Stimulated activated naive B cell treated with anti-CD40 and anti-IgM and Interleukin-4, amounts not matched to agents 10 μg/mL and 1 μg/mL and 100 μg/mL, for 72 hours (primary cell): ENCODE measurements at regions not wholly inside any gene's neighbourhood (a gene's known extent, or its start where the extent isn't known, plus 50 kb on each side); places are given as distances from the start of the nearest gene placed in this dataset.
A peak's percentile ranks its signal among the peaks of the same experiment; 100 is the strongest.

Source experiments
- ATAC-seq, 2 donors: fragments of 150-1000 bp; cut with Tn5 transposase; replicated peaks; 2 replicates each; pipeline ENCODE4 v1.10.0; 2021; ENCODE audit warnings: moderate library complexity in 1 of 2
- DNase-seq: peaks from one replicate; pipeline ENCODE4 v3.0.0; 2021
- H3K27ac Mint-ChIP-seq: one replicate; pipeline ENCODE4 v1.8.0; 2022; ENCODE audit warnings: mild to moderate bottlenecking, mixed read lengths
- H3K27me3 Mint-ChIP-seq, 2 donors: one replicate each; pipeline ENCODE4 v1.8.0; 2022; ENCODE audit warnings: mixed read lengths in 2 of 2
- H3K36me3 Mint-ChIP-seq, 2 donors: one replicate each; pipeline ENCODE4 v1.8.0; 2022; ENCODE audit warnings: mixed read lengths in 2 of 2, mild to moderate bottlenecking in 1 of 2
- H3K4me1 Mint-ChIP-seq, 2 donors: one replicate each; pipeline ENCODE4 v1.8.0; 2022; ENCODE audit warnings: mixed read lengths in 2 of 2, mild to moderate bottlenecking in 1 of 2
- H3K4me3 Mint-ChIP-seq, 2 donors: one replicate each; pipeline ENCODE4 v1.8.0; 2022; ENCODE audit warnings: mild to moderate bottlenecking in 2 of 2, mixed read lengths in 2 of 2, moderate library complexity in 1 of 2
- H3K9me3 Mint-ChIP-seq, 2 donors: one replicate each; pipeline ENCODE4 v1.8.0; 2022; ENCODE audit warnings: mixed read lengths in 2 of 2, mild to moderate bottlenecking in 1 of 2

GRCh38 chr6:170028629-170029345 lies 262.1 kb downstream of the DLL1 start:
- ATAC-seq = no peak
- Mint-ChIP-seq H3K9me3 (peaks cover 9 to 13% of the 10 kb centered on the region in 2 donors), H3K4me1 (no peaks in the 10 kb centered on the region), H3K27ac (no peak overlapping the region), H3K27me3 (peaks cover 0 to 12% of the 10 kb centered on the region in 2 donors), H3K4me3 (no peak overlapping the region), H3K36me3 (peaks cover 3 to 6% of the 10 kb centered on the region in 2 donors)
- DNase-seq = no peak

GRCh38 chr6:170027647-170028043 lies 263.2 kb downstream of the DLL1 start:
- no peak for DNase-seq
- Mint-ChIP-seq H3K4me3 (no peak overlapping the region), H3K9me3 (peaks cover 3 to 7% of the 10 kb centered on the region in 2 donors), H3K4me1 (no peaks in the 10 kb centered on the region), H3K27me3 (peaks cover 0 to 4% of the 10 kb centered on the region in 2 donors), H3K27ac (no peak overlapping the region), H3K36me3 (no peaks in the 10 kb centered on the region)
- no peak for ATAC-seq

- no peak for DNase-seq
- Mint-ChIP-seq H3K36me3 (no peaks in the 10 kb centered on the region), H3K27ac (no peak overlapping the region), H3K9me3 (peaks cover 3 to 7% of the 10 kb centered on the region in 2 donors), H3K27me3 (peaks cover 6 to 8% of the 10 kb centered on the region in 2 donors), H3K4me3 (no peak overlapping the region), H3K4me1 (no peaks in the 10 kb centered on the region)
- no peak for ATAC-seq
Observed at GRCh38 chr6:170026751-170027646, 263.9 kb downstream of the DLL1 start.

- Mint-ChIP-seq H3K9me3 (peaks cover 3 to 7% of the 10 kb centered on the region in 2 donors), H3K36me3 (no peaks in the 10 kb centered on the region), H3K27me3 (peaks cover 10 to 12% of the 10 kb centered on the region in 2 donors), H3K27ac (no peak overlapping the region), H3K4me1 (no peaks in the 10 kb centered on the region), H3K4me3 (no peak overlapping the region)
- ATAC-seq = no peak
- DNase-seq = no peak
Observed at GRCh38 chr6:170025935-170026750, 264.7 kb downstream of the DLL1 start.

DNA sequence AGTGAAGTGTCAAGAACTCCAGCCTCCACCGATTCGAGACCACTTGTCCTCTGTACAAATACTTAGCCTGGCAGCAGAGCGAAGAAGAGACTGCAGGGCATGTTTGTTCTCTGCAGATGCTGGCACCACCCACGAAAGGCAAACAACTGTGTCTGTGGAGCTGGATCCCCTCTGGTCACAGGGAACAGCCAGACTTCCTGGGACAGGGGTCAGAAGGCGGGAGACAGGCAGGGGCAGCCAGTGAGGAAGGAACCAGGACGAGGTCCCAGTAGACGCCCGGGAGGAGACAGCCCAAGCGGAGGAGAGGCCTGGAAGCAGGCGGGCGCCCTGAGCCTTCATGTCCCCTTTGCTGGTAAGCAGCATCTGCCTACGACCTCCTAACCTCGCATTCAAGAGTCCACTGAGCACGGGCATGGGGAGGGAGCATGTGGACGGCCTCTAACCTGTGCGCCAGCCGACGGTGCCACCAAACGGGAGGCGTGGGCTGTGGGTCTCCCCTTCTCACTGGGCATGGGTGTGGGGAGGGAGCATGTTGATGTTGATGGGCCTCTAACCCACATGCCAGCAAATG lies 265.5 kb downstream of the DLL1 start:
- H3K4me1 Mint-ChIP-seq = no peaks in the 10 kb centered on the region
- peaks cover 10 to 12% of the 10 kb centered on the region in 2 donors for H3K27me3 Mint-ChIP-seq
- no peak overlapping the region for H3K4me3 Mint-ChIP-seq
- ATAC-seq (no peak), DNase-seq (no peak)
- H3K36me3 Mint-ChIP-seq = no peaks in the 10 kb centered on the region
- no peak overlapping the region for H3K27ac Mint-ChIP-seq
- peaks cover 3 to 7% of the 10 kb centered on the region in 2 donors for H3K9me3 Mint-ChIP-seq

DNA sequence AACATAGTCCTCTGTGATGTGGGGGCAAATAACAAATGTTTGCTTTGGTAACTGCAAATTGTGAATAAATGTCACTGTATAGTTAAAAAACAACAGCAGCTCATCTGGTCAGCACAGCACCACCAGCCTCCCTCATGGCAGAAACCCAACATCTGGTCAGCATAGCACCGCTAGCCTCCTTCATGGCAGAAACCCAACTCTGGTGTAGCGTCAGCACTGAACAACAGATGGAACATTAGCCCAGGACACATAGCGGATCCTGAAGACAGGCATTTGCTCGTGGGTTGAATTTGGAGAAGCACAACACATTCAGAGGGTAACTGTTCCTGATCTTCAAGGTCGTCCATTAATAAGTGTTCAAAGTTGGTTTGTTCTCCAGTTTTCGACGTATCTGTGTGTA lies 265.9 kb downstream of the DLL1 start:
- peaks cover 3 to 7% of the 10 kb centered on the region in 2 donors for H3K9me3 Mint-ChIP-seq
- DNase-seq (no peak), ATAC-seq (no peak)
- H3K36me3 Mint-ChIP-seq = no peaks in the 10 kb centered on the region
- H3K27ac Mint-ChIP-seq = no peak overlapping the region
- H3K4me3 Mint-ChIP-seq = no peak overlapping the region
- peaks cover 10 to 12% of the 10 kb centered on the region in 2 donors for H3K27me3 Mint-ChIP-seq
- H3K4me1 Mint-ChIP-seq = no peaks in the 10 kb centered on the region

- H3K4me1 Mint-ChIP-seq = no peaks in the 10 kb centered on the region
- peaks cover 3 to 7% of the 10 kb centered on the region in 2 donors for H3K9me3 Mint-ChIP-seq
- H3K4me3 Mint-ChIP-seq = no peak overlapping the region
- H3K36me3 Mint-ChIP-seq = no peaks in the 10 kb centered on the region
- H3K27me3 Mint-ChIP-seq = peaks cover 10 to 12% of the 10 kb centered on the region in 2 donors
- no peak overlapping the region for H3K27ac Mint-ChIP-seq
- ATAC-seq (no peak), DNase-seq (no peak)
Observed at GRCh38 chr6:170023620-170024521, 267.0 kb downstream of the DLL1 start.

GRCh38 chr6:170022827-170023619 lies 267.9 kb downstream of the DLL1 start:
- no peak for DNase-seq
- no peaks in the 10 kb centered on the region for H3K4me1 Mint-ChIP-seq
- H3K36me3 Mint-ChIP-seq = no peaks in the 10 kb centered on the region
- H3K27me3 Mint-ChIP-seq = peaks cover 15 to 18% of the 10 kb centered on the region in 2 donors
- H3K4me3 Mint-ChIP-seq = no peak overlapping the region
- no peak for ATAC-seq
- H3K27ac Mint-ChIP-seq = no peak overlapping the region
- peaks cover 3 to 5% of the 10 kb centered on the region in 2 donors for H3K9me3 Mint-ChIP-seq

DNA sequence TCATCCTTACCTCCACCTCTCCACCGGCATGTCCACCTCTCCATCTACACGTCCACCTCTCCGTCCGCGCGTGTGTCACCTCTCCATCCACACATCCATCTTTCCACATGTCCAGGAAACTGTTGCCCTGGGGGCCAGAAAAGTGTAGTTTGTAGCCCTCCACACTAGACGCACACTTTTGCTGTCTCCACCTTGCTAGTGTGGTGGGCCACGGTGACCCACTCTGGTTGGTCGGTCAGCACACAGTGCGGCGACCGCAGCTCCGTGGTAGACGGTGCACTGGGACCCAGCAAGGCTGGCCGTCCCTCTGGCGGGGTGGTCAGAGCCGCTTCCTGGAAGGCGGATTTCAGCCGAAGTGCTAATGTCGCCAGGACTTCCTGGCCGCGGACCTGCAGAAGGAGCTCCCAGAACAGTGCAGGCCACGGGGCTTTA lies 268.6 kb downstream of the DLL1 start:
- no peak for DNase-seq
- H3K4me1 Mint-ChIP-seq = no peaks in the 10 kb centered on the region
- no peaks in the 10 kb centered on the region for H3K9me3 Mint-ChIP-seq
- H3K36me3 Mint-ChIP-seq = no peaks in the 10 kb centered on the region
- H3K27ac Mint-ChIP-seq = no peak overlapping the region
- no peak for ATAC-seq
- H3K27me3 Mint-ChIP-seq = peaks cover 15 to 18% of the 10 kb centered on the region in 2 donors
- H3K4me3 Mint-ChIP-seq = no peak overlapping the region

- Mint-ChIP-seq H3K4me3 (no peak overlapping the region), H3K27ac (no peak overlapping the region), H3K9me3 (no peaks in the 10 kb centered on the region), H3K36me3 (no peaks in the 10 kb centered on the region), H3K27me3 (peaks cover 15 to 18% of the 10 kb centered on the region in 2 donors), H3K4me1 (no peaks in the 10 kb centered on the region)
- ATAC-seq (no peak), DNase-seq (no peak)
Observed at GRCh38 chr6:170021579-170021978, 269.3 kb downstream of the DLL1 start.

GRCh38 chr6:170019818-170020583 lies 268.6 kb downstream of the ERMARD start:
- Mint-ChIP-seq H3K27ac (peak overlapping the region; percentile 48), H3K4me1 (no peaks in the 10 kb centered on the region)

More at GRCh38 chr6:170019818-170020583, 268.6 kb downstream of the ERMARD start:
- H3K27me3 Mint-ChIP-seq = peaks cover 16 to 18% of the 10 kb centered on the region in 2 donors
- no peak overlapping the region for H3K4me3 Mint-ChIP-seq
- no peaks in the 10 kb centered on the region for H3K36me3 Mint-ChIP-seq
- H3K9me3 Mint-ChIP-seq = no peaks in the 10 kb centered on the region
- ATAC-seq = no peak
- no peak for DNase-seq
